Rectal smooth muscle tissue (tissue), 1 donor: ENCODE measurements at regions not wholly inside any gene's neighbourhood (a gene's known extent, or its start where the extent isn't known, plus 50 kb on each side); places are given as distances from the start of the nearest gene placed in this dataset.

Source experiments
- H3K27ac ChIP-seq: one replicate; pipeline ENCODE4 v1.7.0; 2013; ENCODE audit warnings: low read depth, low read length, inconsistent platforms
- H3K27me3 ChIP-seq: one replicate; pipeline ENCODE4 v1.7.0; 2013; ENCODE audit warnings: low read length; ENCODE audit not compliant: control insufficient read depth, insufficient read depth
- H3K36me3 ChIP-seq: one replicate; pipeline ENCODE4 v1.7.0; 2013; ENCODE audit warnings: low read length; ENCODE audit not compliant: control insufficient read depth, insufficient read depth
- H3K4me1 ChIP-seq: one replicate; pipeline ENCODE4 v1.7.0; 2013; ENCODE audit warnings: low read length; ENCODE audit not compliant: control insufficient read depth, insufficient read depth
- H3K4me3 ChIP-seq: one replicate; pipeline ENCODE4 v1.7.0; 2013; ENCODE audit warnings: low read length
- H3K9ac ChIP-seq: one replicate; pipeline ENCODE4 v1.7.0; 2013; ENCODE audit warnings: low read length

GRCh38 chr13:89899302-89900103 is 1448.0 kb upstream of the MIR17HG start:
- Histone ChIP-seq H3K36me3 (no peaks in the 10 kb centered on the region), H3K27me3 (no peaks in the 10 kb centered on the region), H3K27ac (no peak overlapping the region), H3K4me1 (no peaks in the 10 kb centered on the region), H3K4me3 (no peak overlapping the region), H3K9ac (no peak overlapping the region)

GRCh38 chr13:89900104-89900765 is 1447.3 kb upstream of the MIR17HG start:
- no peaks in the 10 kb centered on the region for H3K36me3 ChIP-seq
- H3K27me3 ChIP-seq, result no peaks in the 10 kb centered on the region
- no peaks in the 10 kb centered on the region for H3K4me1 ChIP-seq
- H3K4me3 ChIP-seq, result no peak overlapping the region
- no peak overlapping the region for H3K27ac ChIP-seq
- no peak overlapping the region for H3K9ac ChIP-seq

- Histone ChIP-seq H3K36me3 (no peaks in the 10 kb centered on the region), H3K9ac (no peak overlapping the region), H3K4me3 (no peak overlapping the region), H3K27me3 (no peaks in the 10 kb centered on the region), H3K27ac (no peak overlapping the region), H3K4me1 (no peaks in the 10 kb centered on the region)
Observed at GRCh38 chr13:89902223-89902622, 1445.3 kb upstream of the MIR17HG start.

GRCh38 chr13:89903115-89903514 is 1444.4 kb upstream of the MIR17HG start:
- Histone ChIP-seq H3K27me3 (no peaks in the 10 kb centered on the region), H3K27ac (no peak overlapping the region), H3K36me3 (no peaks in the 10 kb centered on the region)

GRCh38 chr13:89910166-89910565 is 1437.3 kb upstream of the MIR17HG start:
- H3K4me1 ChIP-seq, result no peaks in the 10 kb centered on the region
- H3K27ac ChIP-seq, result no peak overlapping the region
- no peaks in the 10 kb centered on the region for H3K36me3 ChIP-seq
- H3K4me3 ChIP-seq, result no peak overlapping the region
- no peak overlapping the region for H3K9ac ChIP-seq
- no peaks in the 10 kb centered on the region for H3K27me3 ChIP-seq

More at GRCh38 chr13:89903115-89903514, 1444.4 kb upstream of the MIR17HG start:
- Histone ChIP-seq H3K4me1 (no peaks in the 10 kb centered on the region), H3K4me3 (no peak overlapping the region), H3K9ac (no peak overlapping the region)

GRCh38 chr13:89916551-89916950 is 1430.9 kb upstream of the MIR17HG start:
- no peaks in the 10 kb centered on the region for H3K36me3 ChIP-seq
- no peak overlapping the region for H3K27ac ChIP-seq
- H3K4me1 ChIP-seq, result no peaks in the 10 kb centered on the region
- H3K4me3 ChIP-seq, result no peak overlapping the region
- no peak overlapping the region for H3K9ac ChIP-seq
- H3K27me3 ChIP-seq, result no peaks in the 10 kb centered on the region

GRCh38 chr13:89920461-89920860 is 1427.0 kb upstream of the MIR17HG start:
- no peak overlapping the region for H3K9ac ChIP-seq
- no peak overlapping the region for H3K27ac ChIP-seq
- no peaks in the 10 kb centered on the region for H3K27me3 ChIP-seq
- no peaks in the 10 kb centered on the region for H3K4me1 ChIP-seq
- H3K36me3 ChIP-seq, result no peaks in the 10 kb centered on the region
- H3K4me3 ChIP-seq, result no peak overlapping the region

- no peaks in the 10 kb centered on the region for H3K36me3 ChIP-seq
- H3K27ac ChIP-seq, result no peak overlapping the region
- no peak overlapping the region for H3K9ac ChIP-seq
- H3K27me3 ChIP-seq, result no peaks in the 10 kb centered on the region
- no peak overlapping the region for H3K4me3 ChIP-seq
- H3K4me1 ChIP-seq, result no peaks in the 10 kb centered on the region
Observed at GRCh38 chr13:89923052-89923451, 1424.4 kb upstream of the MIR17HG start.

- Histone ChIP-seq H3K27me3 (no peaks in the 10 kb centered on the region), H3K9ac (no peak overlapping the region), H3K4me1 (no peaks in the 10 kb centered on the region), H3K4me3 (no peak overlapping the region), H3K36me3 (no peaks in the 10 kb centered on the region), H3K27ac (no peak overlapping the region)
Observed at GRCh38 chr13:89923736-89924135, 1423.8 kb upstream of the MIR17HG start.

GRCh38 chr13:89925107-89925506 is 1422.4 kb upstream of the MIR17HG start:
- Histone ChIP-seq H3K9ac (no peak overlapping the region), H3K36me3 (no peaks in the 10 kb centered on the region), H3K27ac (no peak overlapping the region), H3K4me1 (no peaks in the 10 kb centered on the region), H3K27me3 (no peaks in the 10 kb centered on the region), H3K4me3 (no peak overlapping the region)

- Histone ChIP-seq H3K36me3 (no peaks in the 10 kb centered on the region), H3K27me3 (no peaks in the 10 kb centered on the region), H3K27ac (no peak overlapping the region), H3K4me3 (no peak overlapping the region), H3K4me1 (no peaks in the 10 kb centered on the region), H3K9ac (no peak overlapping the region)
Observed at GRCh38 chr13:89930861-89931260, 1416.6 kb upstream of the MIR17HG start.

GRCh38 chr13:89932902-89933301 is 1414.6 kb upstream of the MIR17HG start:
- no peaks in the 10 kb centered on the region for H3K36me3 ChIP-seq
- no peak overlapping the region for H3K4me3 ChIP-seq
- H3K27me3 ChIP-seq, result no peaks in the 10 kb centered on the region
- H3K27ac ChIP-seq, result no peak overlapping the region
- no peak overlapping the region for H3K9ac ChIP-seq
- no peaks in the 10 kb centered on the region for H3K4me1 ChIP-seq

GRCh38 chr13:89936256-89936655 is 1411.2 kb upstream of the MIR17HG start:
- H3K4me1 ChIP-seq, result no peaks in the 10 kb centered on the region

More at GRCh38 chr13:89936256-89936655, 1411.2 kb upstream of the MIR17HG start:
- no peak overlapping the region for H3K4me3 ChIP-seq
- H3K27ac ChIP-seq, result no peak overlapping the region
- H3K27me3 ChIP-seq, result no peaks in the 10 kb centered on the region
- no peak overlapping the region for H3K9ac ChIP-seq
- H3K36me3 ChIP-seq, result no peaks in the 10 kb centered on the region
